CD4-positive, CD25-positive, alpha-beta regulatory T cell (primary cell): ENCODE measurements at regions not wholly inside any gene's neighbourhood (a gene's known extent, or its start where the extent isn't known, plus 50 kb on each side); places are given as distances from the start of the nearest gene placed in this dataset.

ENCODE experiments used
- ATAC-seq, 2 donors: fragments of 150-1000 bp; cut with Tn5 transposase; one replicate each; pipeline ENCODE4 v1.10.0; 2021; ENCODE audit warnings: low read depth in 2 of 2, moderate number of reproducible peaks in 2 of 2, moderate library complexity in 1 of 2
- DNase-seq, 3 donors: peaks; one replicate each; pipeline versions ENCODE4 v3.0.0 to v3.0.0-alpha.2; 2012 to 2022; ENCODE audit warnings: mixed read lengths in 1 of 3
- H3K27ac ChIP-seq: one replicate; pipeline ENCODE4 v1.7.0; 2013; ENCODE audit warnings: mild to moderate bottlenecking, low read length; ENCODE audit not compliant: insufficient read depth, poor library complexity, severe bottlenecking
- H3K27me3 ChIP-seq: one replicate; pipeline ENCODE4 v1.7.0; 2013; ENCODE audit warnings: low read length; ENCODE audit not compliant: control insufficient read depth, insufficient read depth
- H3K36me3 ChIP-seq: one replicate; pipeline ENCODE4 v1.7.0; 2013; ENCODE audit warnings: mild to moderate bottlenecking, low read length, moderate library complexity; ENCODE audit not compliant: control insufficient read depth, insufficient read depth
- H3K4me1 ChIP-seq: 2 replicates; pipeline ENCODE4 v1.7.0; 2013; ENCODE audit warnings: mild to moderate bottlenecking, low read length; ENCODE audit not compliant: insufficient read depth, control insufficient read depth, poor library complexity, severe bottlenecking
- H3K4me3 ChIP-seq: one replicate; pipeline ENCODE4 v1.7.0; 2013; ENCODE audit warnings: low read depth, mild to moderate bottlenecking, low read length, moderate library complexity
- H3K9me3 ChIP-seq, 2 experiments: 1 replicate in 1 of 2; 2 replicates in 1 of 2; pipeline ENCODE4 v1.7.0; 2013; ENCODE audit warnings: low read length in 2 of 2, mild to moderate bottlenecking in 1 of 2, moderate library complexity in 1 of 2; ENCODE audit not compliant: control insufficient read depth in 2 of 2
- H3K27ac Mint-ChIP-seq, 3 donors: one replicate each; pipeline ENCODE4 v1.8.0; 2020 to 2022; ENCODE audit warnings: mild to moderate bottlenecking in 3 of 3, mixed read lengths in 3 of 3, moderate library complexity in 2 of 3
- H3K27me3 Mint-ChIP-seq: one replicate; pipeline ENCODE4 v1.8.0; 2022; ENCODE audit warnings: mild to moderate bottlenecking, mixed read lengths
- H3K36me3 Mint-ChIP-seq: one replicate; pipeline ENCODE4 v1.8.0; 2020; ENCODE audit warnings: mixed read lengths
- H3K4me1 Mint-ChIP-seq, 4 donors: one replicate each; pipeline ENCODE4 v1.8.0; 2020 to 2022; ENCODE audit warnings: mixed read lengths in 4 of 4, mild to moderate bottlenecking in 1 of 4
- H3K4me3 Mint-ChIP-seq, 4 donors: one replicate each; pipeline ENCODE4 v1.8.0; 2020 to 2022; ENCODE audit warnings: mild to moderate bottlenecking in 4 of 4, mixed read lengths in 4 of 4, moderate library complexity in 3 of 4
- H3K9me3 Mint-ChIP-seq, 7 donors: one replicate each; pipeline ENCODE4 v1.8.0; 2020 to 2022; ENCODE audit warnings: mixed read lengths in 7 of 7, mild to moderate bottlenecking in 3 of 7, moderate library complexity in 2 of 7

DNA sequence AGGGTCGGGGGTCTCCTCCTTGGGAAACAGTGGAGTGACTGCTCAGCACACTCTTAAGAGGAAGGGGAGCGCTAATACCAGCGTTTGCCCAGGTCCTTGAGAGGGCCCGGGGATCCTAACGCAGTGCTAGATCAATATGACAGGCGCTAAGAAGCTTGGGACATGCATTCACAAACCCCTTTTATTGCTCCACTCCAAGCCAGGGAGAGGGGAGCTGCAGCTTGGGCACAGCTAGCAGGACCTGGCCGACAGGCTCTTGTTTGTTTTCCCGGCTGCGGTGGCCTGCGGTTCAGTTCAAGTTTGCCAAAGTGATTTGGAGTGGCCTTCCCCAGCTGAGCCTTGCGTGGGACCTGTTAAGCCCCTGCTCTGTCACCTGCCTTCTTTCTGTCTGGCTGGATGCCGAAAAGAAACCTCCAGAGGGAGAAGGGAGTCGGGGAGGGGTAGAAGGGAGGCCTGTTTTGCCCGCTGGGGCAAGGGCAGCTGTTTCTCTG is 152.1 kb downstream of the GLI2 start:
- no peaks in the 10 kb centered on the region for H3K27me3 Mint-ChIP-seq
- no peak overlapping the region for H3K4me3 ChIP-seq
- H3K9me3 ChIP-seq: no peaks in the 10 kb centered on the region
- no peaks in the 10 kb centered on the region for H3K27me3 ChIP-seq
- H3K27ac ChIP-seq: no peak overlapping the region
- H3K36me3 Mint-ChIP-seq: no peaks in the 10 kb centered on the region
- H3K4me1 ChIP-seq: no peaks in the 10 kb centered on the region
- H3K9me3 Mint-ChIP-seq: peaks cover 0 to 2% (median 0%) of the 10 kb centered on the region in 7 donors
- no peak for ATAC-seq
- H3K27ac Mint-ChIP-seq: no peak overlapping the region
- DNase-seq: no peak
- H3K36me3 ChIP-seq: no peaks in the 10 kb centered on the region
- H3K4me3 Mint-ChIP-seq: no peak overlapping the region
- no peaks in the 10 kb centered on the region for H3K4me1 Mint-ChIP-seq

DNA sequence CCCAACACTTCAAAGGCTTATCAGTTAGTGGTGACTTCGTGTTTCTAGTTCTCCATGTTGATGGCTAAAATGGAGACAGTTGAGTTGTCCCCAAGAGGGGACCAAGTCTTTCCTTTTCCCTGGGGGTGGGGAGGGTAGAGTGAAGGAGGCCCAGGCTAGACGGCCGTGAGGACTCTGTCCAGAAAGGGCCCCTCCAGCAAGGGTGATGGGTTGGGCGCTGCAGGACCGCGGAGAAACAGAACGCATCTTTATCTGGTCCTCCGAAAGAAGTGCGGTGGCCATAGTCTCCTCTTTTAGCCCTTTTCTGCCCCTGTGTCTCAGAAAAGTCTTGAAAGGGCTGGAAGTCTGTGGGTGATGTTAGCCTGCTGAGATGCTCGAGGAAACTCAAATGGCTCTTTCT is 153.2 kb downstream of the GLI2 start:
- Histone ChIP-seq H3K27ac (no peak overlapping the region), H3K27me3 (no peaks in the 10 kb centered on the region), H3K9me3 (no peaks in the 10 kb centered on the region), H3K4me3 (no peak overlapping the region), H3K4me1 (no peaks in the 10 kb centered on the region), H3K36me3 (no peaks in the 10 kb centered on the region)
- H3K4me3 Mint-ChIP-seq: no peak overlapping the region
- no peaks in the 10 kb centered on the region for H3K36me3 Mint-ChIP-seq
- no peak overlapping the region for H3K27ac Mint-ChIP-seq
- H3K27me3 Mint-ChIP-seq: no peaks in the 10 kb centered on the region
- ATAC-seq: no peak
- H3K4me1 Mint-ChIP-seq: no peaks in the 10 kb centered on the region
- H3K9me3 Mint-ChIP-seq: peaks cover 0 to 2% (median 0%) of the 10 kb centered on the region in 7 donors
- DNase-seq: no peak

DNA sequence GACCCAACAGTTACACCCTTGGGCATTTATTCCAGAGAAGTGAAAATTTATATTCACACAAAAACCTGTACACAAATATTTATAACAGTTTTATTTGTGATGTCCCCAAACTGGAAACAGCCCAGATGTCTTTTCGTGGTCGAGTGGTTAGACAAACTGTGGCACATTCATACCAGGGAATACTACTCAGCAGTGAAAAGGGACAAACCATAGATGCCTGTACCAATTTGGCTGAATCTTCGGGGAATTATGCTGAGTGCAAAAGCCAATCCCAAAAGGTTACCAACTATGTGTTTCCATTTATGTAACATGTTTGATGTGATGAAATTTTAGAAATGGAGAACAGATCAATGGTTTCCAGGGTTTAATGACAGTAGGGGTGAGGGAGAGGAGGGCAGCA is 154.3 kb downstream of the GLI2 start:
- Mint-ChIP-seq H3K27ac (no peak overlapping the region), H3K4me1 (no peaks in the 10 kb centered on the region), H3K27me3 (no peaks in the 10 kb centered on the region), H3K9me3 (peaks cover 0 to 2% (median 0%) of the 10 kb centered on the region in 7 donors), H3K4me3 (no peak overlapping the region), H3K36me3 (no peaks in the 10 kb centered on the region)
- Histone ChIP-seq H3K4me3 (no peak overlapping the region), H3K27me3 (no peaks in the 10 kb centered on the region), H3K9me3 (no peaks in the 10 kb centered on the region), H3K36me3 (no peaks in the 10 kb centered on the region), H3K4me1 (no peaks in the 10 kb centered on the region), H3K27ac (no peak overlapping the region)
- DNase-seq: no peak
- no peak for ATAC-seq

DNA sequence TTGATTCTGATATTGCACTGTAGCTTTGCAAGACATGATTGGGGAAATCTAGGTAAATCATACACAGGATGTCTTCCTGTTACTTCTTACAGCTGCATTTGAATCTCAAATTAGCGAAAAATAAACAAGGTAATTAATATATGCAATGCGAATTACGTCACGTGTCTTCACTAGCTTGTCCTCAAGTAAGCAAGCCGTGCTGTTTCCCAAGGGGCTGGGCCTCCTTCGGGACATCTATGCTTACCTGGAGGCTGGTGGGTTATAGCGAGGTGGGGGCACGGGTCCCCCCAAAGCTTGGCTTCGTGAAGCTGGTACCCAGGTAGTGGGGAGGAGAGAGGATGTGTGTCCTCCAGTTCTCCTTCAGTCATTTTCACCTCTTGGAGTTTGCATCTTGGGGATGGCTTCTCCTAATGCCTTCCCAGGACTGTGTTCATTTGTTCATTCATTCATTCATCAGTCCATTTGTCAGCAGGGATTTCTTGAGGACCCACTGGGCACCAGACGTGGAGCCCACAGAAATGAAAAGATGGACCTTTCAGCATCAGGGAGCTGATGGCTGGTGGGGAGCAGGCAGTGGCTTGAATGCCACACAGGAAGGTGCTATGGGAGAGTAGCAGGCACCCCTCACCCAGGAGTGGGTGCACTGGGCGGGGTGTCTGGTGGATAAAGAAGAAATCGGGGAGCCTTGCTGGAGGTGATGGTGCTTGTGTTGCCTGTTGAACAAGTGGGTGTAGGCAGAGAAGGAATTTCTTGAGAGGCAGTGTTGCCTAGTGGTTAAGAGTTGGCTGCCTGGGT is 155.1 kb downstream of the GLI2 start:
- H3K36me3 Mint-ChIP-seq: no peaks in the 10 kb centered on the region
- ATAC-seq (no peak), DNase-seq (no peak)
- no peaks in the 10 kb centered on the region for H3K4me1 ChIP-seq
- H3K27me3 ChIP-seq: no peaks in the 10 kb centered on the region
- H3K27ac Mint-ChIP-seq: no peak overlapping the region
- no peaks in the 10 kb centered on the region for H3K27me3 Mint-ChIP-seq
- no peaks in the 10 kb centered on the region for H3K4me1 Mint-ChIP-seq
- no peak overlapping the region for H3K27ac ChIP-seq
- H3K9me3 ChIP-seq: no peaks in the 10 kb centered on the region
- H3K36me3 ChIP-seq: no peaks in the 10 kb centered on the region
- H3K4me3 Mint-ChIP-seq: no peak overlapping the region
- H3K4me3 ChIP-seq: no peak overlapping the region
- peaks cover 0 to 2% (median 0%) of the 10 kb centered on the region in 7 donors for H3K9me3 Mint-ChIP-seq

DNA sequence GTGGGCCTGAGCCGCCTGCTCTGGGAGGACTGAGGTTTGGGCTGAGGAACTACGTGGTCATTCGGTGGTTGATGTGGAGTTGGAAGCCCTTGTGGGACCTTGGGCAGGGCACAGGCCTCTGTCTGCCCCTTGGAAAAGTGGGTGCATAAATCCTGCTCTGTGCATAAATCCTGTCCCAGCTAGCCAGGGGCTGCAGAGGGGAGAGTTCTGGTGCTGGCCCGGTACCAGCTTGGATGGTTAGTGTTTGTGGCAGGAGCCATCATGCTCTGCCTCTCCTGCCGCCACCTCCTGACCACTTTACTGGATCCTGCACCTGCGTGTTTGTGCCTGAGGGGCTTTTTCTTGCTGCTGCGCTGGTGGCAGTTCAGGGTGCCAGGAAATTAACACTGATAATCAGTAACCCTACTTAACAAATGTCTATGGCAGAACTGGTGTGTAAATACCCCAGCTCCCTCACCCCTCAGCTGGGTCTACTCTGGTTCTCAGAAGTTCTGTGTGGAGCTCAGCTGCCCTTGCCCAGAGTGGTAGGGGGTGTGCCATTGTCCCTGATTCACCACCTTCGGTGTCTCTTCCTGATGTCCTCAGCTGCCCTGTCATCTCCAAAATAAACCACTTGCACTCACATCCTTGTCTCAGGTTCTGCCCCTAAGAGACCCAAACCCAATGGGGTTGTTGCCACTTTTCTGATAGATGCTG is 156.8 kb downstream of the GLI2 start:
- H3K27ac Mint-ChIP-seq: no peak overlapping the region
- H3K4me1 ChIP-seq: no peaks in the 10 kb centered on the region
- no peaks in the 10 kb centered on the region for H3K9me3 ChIP-seq
- H3K36me3 Mint-ChIP-seq: no peaks in the 10 kb centered on the region
- no peak for ATAC-seq
- H3K4me3 Mint-ChIP-seq: no peak overlapping the region
- H3K4me3 ChIP-seq: no peak overlapping the region
- H3K27me3 ChIP-seq: no peaks in the 10 kb centered on the region
- no peaks in the 10 kb centered on the region for H3K36me3 ChIP-seq
- peaks cover 0 to 2% (median 0%) of the 10 kb centered on the region in 7 donors for H3K9me3 Mint-ChIP-seq
- no peak for DNase-seq
- H3K27ac ChIP-seq: no peak overlapping the region
- H3K4me1 Mint-ChIP-seq: no peaks in the 10 kb centered on the region
- no peaks in the 10 kb centered on the region for H3K27me3 Mint-ChIP-seq

DNA sequence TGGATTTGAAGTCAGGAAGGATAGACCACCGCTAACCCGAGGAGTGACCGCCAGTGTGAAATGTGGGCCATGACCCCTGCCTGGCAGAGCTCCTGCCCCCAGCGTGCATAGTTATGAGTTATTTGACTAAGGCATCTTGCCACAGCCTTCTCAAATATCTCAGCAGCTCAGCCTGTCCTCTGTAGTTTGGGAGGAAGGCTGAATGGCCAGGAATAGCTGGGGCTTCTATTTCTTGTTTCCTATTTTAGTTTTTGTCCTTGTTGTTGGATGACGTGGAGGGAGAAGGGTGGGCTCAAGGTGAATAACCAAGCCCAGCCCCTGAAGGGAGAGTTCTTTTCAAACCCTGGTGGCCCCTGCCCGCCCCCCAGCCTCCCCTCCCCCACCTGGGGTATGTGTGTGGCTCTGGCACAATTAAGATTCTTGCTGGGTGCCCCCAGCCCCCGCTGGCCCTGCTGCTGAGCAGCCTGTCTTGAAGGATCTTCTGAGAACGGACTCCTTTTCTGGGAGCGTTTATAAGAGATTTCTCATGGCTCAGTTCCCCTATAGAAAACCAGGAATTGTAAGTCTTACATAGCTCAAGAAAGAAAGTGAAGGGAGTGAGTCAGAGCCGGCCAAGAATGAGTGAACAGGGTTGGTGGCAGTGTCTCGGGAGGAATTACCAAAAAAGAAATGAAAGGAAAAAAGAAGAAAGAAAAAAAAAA is 157.4 kb downstream of the GLI2 start:
- no peak for ATAC-seq
- H3K9me3 Mint-ChIP-seq: peaks cover 0 to 2% (median 0%) of the 10 kb centered on the region in 7 donors
- H3K36me3 Mint-ChIP-seq: no peaks in the 10 kb centered on the region
- no peaks in the 10 kb centered on the region for H3K27me3 ChIP-seq
- no peak overlapping the region for H3K27ac Mint-ChIP-seq
- no peaks in the 10 kb centered on the region for H3K4me1 ChIP-seq
- H3K27me3 Mint-ChIP-seq: no peaks in the 10 kb centered on the region
- H3K36me3 ChIP-seq: no peaks in the 10 kb centered on the region
- H3K4me3 ChIP-seq: no peak overlapping the region
- H3K4me3 Mint-ChIP-seq: no peak overlapping the region
- DNase-seq: no peak
- no peak overlapping the region for H3K27ac ChIP-seq
- no peaks in the 10 kb centered on the region for H3K4me1 Mint-ChIP-seq
- no peaks in the 10 kb centered on the region for H3K9me3 ChIP-seq

DNA sequence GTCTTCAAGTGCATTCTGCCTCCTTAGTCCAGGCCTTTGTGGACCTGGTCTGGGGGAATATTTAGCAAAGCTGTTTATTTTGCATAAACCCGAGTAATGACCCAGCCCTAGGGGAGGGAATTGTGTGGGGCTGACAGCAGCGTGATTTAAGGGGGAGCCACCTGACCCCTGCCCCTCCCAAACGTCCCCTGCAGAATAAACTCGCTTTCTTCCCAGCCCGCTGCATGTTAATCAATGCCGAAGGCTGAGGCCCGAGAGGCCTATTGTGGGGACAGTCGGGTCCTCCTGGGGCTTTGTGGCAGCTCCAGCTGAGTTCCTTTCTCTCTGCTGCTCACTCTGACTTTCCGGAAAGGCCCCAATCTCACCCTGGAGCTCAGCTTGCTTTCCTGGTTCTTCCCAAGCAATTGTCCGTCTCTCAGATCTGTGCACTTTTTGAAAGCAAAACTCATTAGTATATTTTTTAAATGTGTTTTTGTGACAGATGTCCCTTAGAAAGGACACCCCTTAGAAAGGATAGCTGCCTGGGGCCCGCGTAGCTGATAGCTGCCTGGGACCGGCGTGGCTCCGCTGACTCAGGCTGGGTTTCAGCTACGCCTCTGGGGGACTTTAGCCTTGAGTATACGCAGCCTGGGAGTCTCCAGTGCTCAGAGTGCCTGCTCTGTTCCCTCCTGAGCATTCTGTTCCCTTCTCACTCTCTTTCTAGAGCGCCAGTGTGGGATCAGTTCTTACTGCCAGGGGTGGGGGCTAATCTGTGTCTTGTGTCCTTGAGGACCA is 158.3 kb downstream of the GLI2 start:
- H3K27me3 ChIP-seq: no peaks in the 10 kb centered on the region
- Mint-ChIP-seq H3K4me1 (no peaks in the 10 kb centered on the region), H3K27me3 (no peaks in the 10 kb centered on the region), H3K36me3 (no peaks in the 10 kb centered on the region), H3K27ac (no peak overlapping the region), H3K9me3 (peaks cover 0 to 2% (median 0%) of the 10 kb centered on the region in 7 donors), H3K4me3 (no peak overlapping the region)
- no peaks in the 10 kb centered on the region for H3K36me3 ChIP-seq
- H3K27ac ChIP-seq: no peak overlapping the region
- H3K4me3 ChIP-seq: no peak overlapping the region
- DNase-seq (no peak), ATAC-seq (no peak)
- no peaks in the 10 kb centered on the region for H3K9me3 ChIP-seq
- no peaks in the 10 kb centered on the region for H3K4me1 ChIP-seq
